PC-3 (cell line): ENCODE measurements at regions not wholly inside any gene's neighbourhood (a gene's known extent, or its start where the extent isn't known, plus 50 kb on each side); places are given as distances from the start of the nearest gene placed in this dataset.

ENCODE experiments used
- CTCF ChIP-seq: fragments of 300-600 bp; sonication (generic); conservative IDR thresholded peaks from 2 replicates; pipeline ENCODE4 v1.5.1; 2017; ENCODE audit warnings: antibody characterized with exemption, low read depth, mild to moderate bottlenecking, low read length
- EZH2 ChIP-seq: fragments of 300-600 bp; sonication (generic); IDR thresholded peaks from one replicate; pipeline ENCODE4 v1.6.1; 2017; ENCODE audit warnings: antibody characterized with exemption, mild to moderate bottlenecking, low read length; ENCODE audit not compliant: unreplicated experiment
- EZH2phosphoT487 ChIP-seq: fragments of 300-600 bp; sonication (generic); IDR thresholded peaks from 2 replicates; pipeline ENCODE4 v1.6.1; 2018; ENCODE audit warnings: mild to moderate bottlenecking, antibody characterized with exemption, low read length, borderline replicate concordance

- TF ChIP-seq CTCF, result no peak
- TF ChIP-seq EZH2phosphoT487, result no peak
- no peak for TF ChIP-seq EZH2
These were observed 302.0 kb downstream of the WDR72 start for GRCh38 chr15:53457479-53457878.
